NCI-H187 treated with DMSO at 0.1 percent for 48 hours (cell line): ENCODE measurements at regions not wholly inside any gene's neighbourhood (a gene's known extent, or its start where the extent isn't known, plus 50 kb on each side); places are given as distances from the start of the nearest gene placed in this dataset.

Source experiments
- DNase-seq: peaks from one replicate; lab custom pipeline; 2025; lab: John Stamatoyannopoulos, UW

GRCh38 chr4:36719425-36719824 lies 438.0 kb downstream of the DTHD1 start:
- no peak for DNase-seq

- DNase-seq = no peak
These were observed 441.6 kb downstream of the DTHD1 start for GRCh38 chr4:36722986-36723385.

GRCh38 chr4:36734334-36734733 lies 452.9 kb downstream of the DTHD1 start:
- DNase-seq = no peak

- no peak for DNase-seq
These were observed 456.3 kb downstream of the DTHD1 start for GRCh38 chr4:36737691-36738090.

GRCh38 chr4:36740796-36741310 lies 459.4 kb downstream of the DTHD1 start:
- no peak for DNase-seq

- DNase-seq = no peak
These were observed 466.1 kb downstream of the DTHD1 start for GRCh38 chr4:36747277-36748129.

- DNase-seq = no peak
These were observed 471.6 kb downstream of the DTHD1 start for GRCh38 chr4:36753048-36753447.

GRCh38 chr4:36757580-36758311 lies 476.3 kb downstream of the DTHD1 start:
- no peak for DNase-seq

- DNase-seq = no peak
These were observed 477.1 kb downstream of the DTHD1 start for GRCh38 chr4:36758312-36759178.

GRCh38 chr4:36761607-36762006 lies 480.2 kb downstream of the DTHD1 start:
- no peak for DNase-seq

GRCh38 chr4:36763814-36764213 lies 480.7 kb upstream of the NWD2 start:
- DNase-seq = no peak

- DNase-seq = no peak
These were observed 476.9 kb upstream of the NWD2 start for GRCh38 chr4:36767596-36767995.

GRCh38 chr4:36771411-36772153 lies 473.0 kb upstream of the NWD2 start:
- no peak for DNase-seq

- no peak for DNase-seq
These were observed 472.4 kb upstream of the NWD2 start for GRCh38 chr4:36772154-36772516.

- no peak for DNase-seq
These were observed 471.1 kb upstream of the NWD2 start for GRCh38 chr4:36773467-36773866.

- DNase-seq = no peak
These were observed 469.0 kb upstream of the NWD2 start for GRCh38 chr4:36775544-36775943.

GRCh38 chr4:36779601-36780000 lies 464.9 kb upstream of the NWD2 start:
- DNase-seq = no peak

- DNase-seq = no peak
These were observed 458.6 kb upstream of the NWD2 start for GRCh38 chr4:36785973-36786372.

- no peak for DNase-seq
These were observed 458.0 kb upstream of the NWD2 start for GRCh38 chr4:36786519-36786918.

GRCh38 chr4:36794716-36795115 lies 449.8 kb upstream of the NWD2 start:
- no peak for DNase-seq

- DNase-seq = no peak
These were observed 432.4 kb upstream of the NWD2 start for GRCh38 chr4:36812149-36812548.

GRCh38 chr4:36815536-36815935 lies 429.0 kb upstream of the NWD2 start:
- DNase-seq = no peak
